ENCODE measurements at regions not wholly inside any gene's neighbourhood (a gene's known extent, or its start where the extent isn't known, plus 50 kb on each side); places are given as distances from the start of the nearest gene placed in this dataset.
"Not testable (repeated sequence)": the region's sequence is repeated elsewhere in the genome, so short reads cannot be mapped to it uniquely, and the experiment has no call there.

- Histone ChIP-seq H3K27ac (no peak overlapping the region), H3K4me1 (no peaks in the 10 kb centered on the region), H3K4me3 (no peak overlapping the region), H3K36me3 (no peaks in the 10 kb centered on the region), H3K9ac (no peak overlapping the region), H3K9me3 (ENCODE audit: low read depth) (peaks cover 4% of the 10 kb centered on the region), H3K4me2 (no peak overlapping the region), H3K27me3 (no peaks in the 10 kb centered on the region), H4K20me1 (ENCODE audit: low read depth) (no peaks in the 10 kb centered on the region), H3K79me2 (ENCODE audit: low read depth) (no peaks in the 10 kb centered on the region), H2AFZ (replicated peaks) (peak overlapping the region; percentile 67), H3F3A (ENCODE audit: low read depth) (no peaks in the 10 kb centered on the region)
- DNase-seq (ENCODE audit: low spot score), result peak; percentile 23
- Mint-ChIP-seq H3K4me1 (no peaks in the 10 kb centered on the region), H3K36me3 (no peaks in the 10 kb centered on the region), H3K27ac (no peak overlapping the region), H3K27me3 (ENCODE audit: insufficient read depth, low read depth) (no peaks in the 10 kb centered on the region), H3K4me3 (no peak overlapping the region), H3K9me3 (peaks cover 3% of the 10 kb centered on the region)
- TF ChIP-seq, protein P1, sequence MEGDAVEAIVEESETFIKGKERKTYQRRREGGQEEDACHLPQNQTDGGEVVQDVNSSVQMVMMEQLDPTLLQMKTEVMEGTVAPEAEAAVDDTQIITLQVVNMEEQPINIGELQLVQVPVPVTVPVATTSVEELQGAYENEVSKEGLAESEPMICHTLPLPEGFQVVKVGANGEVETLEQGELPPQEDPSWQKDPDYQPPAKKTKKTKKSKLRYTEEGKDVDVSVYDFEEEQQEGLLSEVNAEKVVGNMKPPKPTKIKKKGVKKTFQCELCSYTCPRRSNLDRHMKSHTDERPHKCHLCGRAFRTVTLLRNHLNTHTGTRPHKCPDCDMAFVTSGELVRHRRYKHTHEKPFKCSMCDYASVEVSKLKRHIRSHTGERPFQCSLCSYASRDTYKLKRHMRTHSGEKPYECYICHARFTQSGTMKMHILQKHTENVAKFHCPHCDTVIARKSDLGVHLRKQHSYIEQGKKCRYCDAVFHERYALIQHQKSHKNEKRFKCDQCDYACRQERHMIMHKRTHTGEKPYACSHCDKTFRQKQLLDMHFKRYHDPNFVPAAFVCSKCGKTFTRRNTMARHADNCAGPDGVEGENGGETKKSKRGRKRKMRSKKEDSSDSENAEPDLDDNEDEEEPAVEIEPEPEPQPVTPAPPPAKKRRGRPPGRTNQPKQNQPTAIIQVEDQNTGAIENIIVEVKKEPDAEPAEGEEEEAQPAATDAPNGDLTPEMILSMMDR (IDR thresholded peaks at IDR 0.05), result peak; percentile 51
- no peak for TF ChIP-seq EZH2phosphoT487 (IDR thresholded peaks at IDR 0.05)
These were observed 328.3 kb downstream of the OXSM start for GRCh38 chr3:26118165-26118564.

- no peaks in the 10 kb centered on the region for H3K4me1 ChIP-seq
- no peaks in the 10 kb centered on the region for H4K20me1 ChIP-seq (ENCODE audit: low read depth)
- no peak overlapping the region for H3K4me2 ChIP-seq
- no peaks in the 10 kb centered on the region for H3K27me3 ChIP-seq
- H3K27me3 Mint-ChIP-seq (ENCODE audit: insufficient read depth, low read depth), result no peaks in the 10 kb centered on the region
- no peak overlapping the region for H3K9ac ChIP-seq
- H3K4me3 Mint-ChIP-seq, result no peak overlapping the region
- no peak for TF ChIP-seq EZH2 (IDR thresholded peaks at IDR 0.05)
- no peak for TF ChIP-seq EZH2phosphoT487 (IDR thresholded peaks at IDR 0.05)
- TF ChIP-seq, protein P1 (IDR thresholded peaks at IDR 0.05), result no peak
- H3K36me3 ChIP-seq, result no peaks in the 10 kb centered on the region
- no peak overlapping the region for H3K27ac ChIP-seq
- H3K27ac Mint-ChIP-seq, result no peak overlapping the region
- H3K79me2 ChIP-seq (ENCODE audit: low read depth), result no peaks in the 10 kb centered on the region
- no peaks in the 10 kb centered on the region for H3F3A ChIP-seq (ENCODE audit: low read depth)
- no peak overlapping the region for H3K4me3 ChIP-seq
- H3K4me1 Mint-ChIP-seq, result no peaks in the 10 kb centered on the region
- no peaks in the 10 kb centered on the region for H3K9me3 Mint-ChIP-seq
- DNase-seq (ENCODE audit: low spot score), result no peak
- no peak overlapping the region for H2AFZ ChIP-seq (replicated peaks)
- no peaks in the 10 kb centered on the region for H3K9me3 ChIP-seq (ENCODE audit: low read depth)
- no peaks in the 10 kb centered on the region for H3K36me3 Mint-ChIP-seq
These were observed 343.1 kb downstream of the OXSM start for GRCh38 chr3:26132942-26133341.

DNA sequence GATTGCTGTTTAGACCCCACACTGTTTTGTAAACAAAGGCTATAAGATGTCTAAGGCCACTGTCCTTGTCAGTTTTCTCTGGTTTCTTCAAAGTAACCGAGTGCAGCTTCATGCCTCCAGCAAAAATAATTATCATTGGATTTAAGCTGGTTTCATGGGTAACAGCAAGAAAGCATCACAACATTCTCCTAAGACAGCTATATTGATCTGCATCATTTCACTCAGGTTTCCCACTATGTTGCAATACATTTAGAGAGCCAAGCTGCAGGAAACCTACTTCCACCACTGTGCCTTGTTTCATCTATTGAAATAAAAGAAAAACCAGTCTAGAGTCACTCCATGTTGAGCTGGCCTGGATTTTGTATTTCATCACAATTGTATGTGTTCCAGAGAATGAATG, 351.4 kb downstream of the OXSM start:
- Mint-ChIP-seq H3K4me1 (no peaks in the 10 kb centered on the region), H3K36me3 (peaks cover 3% of the 10 kb centered on the region), H3K27ac (no peak overlapping the region), H3K27me3 (ENCODE audit: insufficient read depth, low read depth) (peaks cover 5% of the 10 kb centered on the region), H3K9me3 (peaks cover 6% of the 10 kb centered on the region), H3K4me3 (no peak overlapping the region)
- H3K79me2 ChIP-seq (ENCODE audit: low read depth), result no peaks in the 10 kb centered on the region
- H3K27ac ChIP-seq, result no peak overlapping the region
- TF ChIP-seq, protein P1 (IDR thresholded peaks at IDR 0.05), result no peak
- TF ChIP-seq EZH2 (IDR thresholded peaks at IDR 0.05) (no peak), EZH2phosphoT487 (IDR thresholded peaks at IDR 0.05) (no peak)
- no peaks in the 10 kb centered on the region for H3K27me3 ChIP-seq
- H2AFZ ChIP-seq (replicated peaks), result no peak overlapping the region
- no peak for DNase-seq (ENCODE audit: low spot score)
- H4K20me1 ChIP-seq (ENCODE audit: low read depth), result no peaks in the 10 kb centered on the region
- H3K9ac ChIP-seq, result no peak overlapping the region
- peaks cover 5% of the 10 kb centered on the region for H3K9me3 ChIP-seq (ENCODE audit: low read depth)
- no peaks in the 10 kb centered on the region for H3K36me3 ChIP-seq
- no peak overlapping the region for H3K4me2 ChIP-seq
- H3F3A ChIP-seq (ENCODE audit: low read depth), result no peaks in the 10 kb centered on the region
- no peak overlapping the region for H3K4me3 ChIP-seq
- no peaks in the 10 kb centered on the region for H3K4me1 ChIP-seq

- H3K27ac ChIP-seq, result no peak overlapping the region
- H3K36me3 ChIP-seq, result no peaks in the 10 kb centered on the region
- no peaks in the 10 kb centered on the region for H3K4me1 ChIP-seq
- no peaks in the 10 kb centered on the region for H3K79me2 ChIP-seq (ENCODE audit: low read depth)
- no peak for DNase-seq (ENCODE audit: low spot score)
- TF ChIP-seq EZH2 (IDR thresholded peaks at IDR 0.05) (no peak), EZH2phosphoT487 (IDR thresholded peaks at IDR 0.05) (no peak)
- TF ChIP-seq, protein P1 (IDR thresholded peaks at IDR 0.05), result no peak
- no peaks in the 10 kb centered on the region for H3K9me3 Mint-ChIP-seq
- H3K4me3 Mint-ChIP-seq, result no peak overlapping the region
- H3K27me3 Mint-ChIP-seq (ENCODE audit: insufficient read depth, low read depth), result peaks cover 4% of the 10 kb centered on the region
- H3K36me3 Mint-ChIP-seq, result no peaks in the 10 kb centered on the region
- H3K9me3 ChIP-seq (ENCODE audit: low read depth), result no peaks in the 10 kb centered on the region
- no peaks in the 10 kb centered on the region for H4K20me1 ChIP-seq (ENCODE audit: low read depth)
- H3K4me3 ChIP-seq, result no peak overlapping the region
- H3F3A ChIP-seq (ENCODE audit: low read depth), result no peaks in the 10 kb centered on the region
- no peaks in the 10 kb centered on the region for H3K4me1 Mint-ChIP-seq
- no peak overlapping the region for H3K4me2 ChIP-seq
- no peak overlapping the region for H3K27ac Mint-ChIP-seq
- H2AFZ ChIP-seq (replicated peaks), result no peak overlapping the region
- H3K9ac ChIP-seq, result no peak overlapping the region
- no peaks in the 10 kb centered on the region for H3K27me3 ChIP-seq
These were observed 355.9 kb downstream of the OXSM start for GRCh38 chr3:26145769-26146168.

- not testable (repeated sequence) for H3F3A ChIP-seq (ENCODE audit: low read depth); H2AFZ ChIP-seq (replicated peaks); H3K4me2 ChIP-seq; H3K9me3 Mint-ChIP-seq; H3K9ac ChIP-seq; H3K27ac ChIP-seq; H3K27me3 Mint-ChIP-seq (ENCODE audit: insufficient read depth, low read depth); DNase-seq (ENCODE audit: low spot score); H3K27ac Mint-ChIP-seq; H3K4me1 Mint-ChIP-seq; H4K20me1 ChIP-seq (ENCODE audit: low read depth); H3K4me1 ChIP-seq; H3K27me3 ChIP-seq; H3K9me3 ChIP-seq (ENCODE audit: low read depth); H3K4me3 ChIP-seq; H3K36me3 Mint-ChIP-seq; H3K36me3 ChIP-seq; H3K4me3 Mint-ChIP-seq; H3K79me2 ChIP-seq (ENCODE audit: low read depth)
These were observed 367.5 kb downstream of the OXSM start for GRCh38 chr3:26157428-26157827.
